GM19438 (cell line): ENCODE measurements at regions not wholly inside any gene's neighbourhood (a gene's known extent, or its start where the extent isn't known, plus 50 kb on each side); places are given as distances from the start of the nearest gene placed in this dataset.
"Not testable (repeated sequence)": the region's sequence is repeated elsewhere in the genome, so short reads cannot be mapped to it uniquely, and the experiment has no call there.

Experiments used
- ATAC-seq: cut with Tn5 transposase; IDR thresholded peaks from one replicate; pipeline ENCODE4 v1.9.1; 2021; ENCODE audit warnings: low read depth; ENCODE audit not compliant: unreplicated experiment

DNA sequence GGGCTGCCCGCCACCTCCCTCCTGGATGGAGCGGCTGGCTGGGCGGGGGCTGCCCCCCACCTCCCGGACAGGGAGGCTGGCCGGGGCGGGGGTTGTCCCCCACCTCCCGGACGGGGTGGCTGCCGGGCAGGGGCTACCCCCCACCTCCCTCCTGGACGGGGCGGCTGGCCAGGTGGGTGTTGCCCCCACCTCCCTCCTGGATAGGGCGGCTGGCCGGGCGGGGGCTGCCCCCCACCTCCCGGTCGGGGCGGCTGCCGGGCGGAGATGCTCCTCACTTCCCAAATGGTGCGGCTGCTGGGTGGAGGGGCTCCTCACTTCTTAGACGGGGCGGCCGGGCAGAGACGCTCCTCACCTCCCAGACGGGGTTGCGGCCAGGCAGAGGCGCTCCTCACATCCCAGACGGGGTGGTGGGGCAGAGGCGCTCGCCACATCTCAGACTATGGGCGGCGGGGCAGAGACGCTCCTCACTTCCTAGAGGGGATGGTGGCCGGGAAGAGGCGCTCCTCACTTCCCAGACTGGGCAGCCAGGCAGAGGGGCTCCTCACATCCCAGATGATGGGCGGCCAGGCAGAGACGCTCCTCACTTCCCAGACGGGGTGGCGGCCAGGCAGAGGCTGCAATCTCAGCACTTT lies 153.9 kb upstream of the OR4C13 start:
- not testable (repeated sequence) for ATAC-seq

DNA sequence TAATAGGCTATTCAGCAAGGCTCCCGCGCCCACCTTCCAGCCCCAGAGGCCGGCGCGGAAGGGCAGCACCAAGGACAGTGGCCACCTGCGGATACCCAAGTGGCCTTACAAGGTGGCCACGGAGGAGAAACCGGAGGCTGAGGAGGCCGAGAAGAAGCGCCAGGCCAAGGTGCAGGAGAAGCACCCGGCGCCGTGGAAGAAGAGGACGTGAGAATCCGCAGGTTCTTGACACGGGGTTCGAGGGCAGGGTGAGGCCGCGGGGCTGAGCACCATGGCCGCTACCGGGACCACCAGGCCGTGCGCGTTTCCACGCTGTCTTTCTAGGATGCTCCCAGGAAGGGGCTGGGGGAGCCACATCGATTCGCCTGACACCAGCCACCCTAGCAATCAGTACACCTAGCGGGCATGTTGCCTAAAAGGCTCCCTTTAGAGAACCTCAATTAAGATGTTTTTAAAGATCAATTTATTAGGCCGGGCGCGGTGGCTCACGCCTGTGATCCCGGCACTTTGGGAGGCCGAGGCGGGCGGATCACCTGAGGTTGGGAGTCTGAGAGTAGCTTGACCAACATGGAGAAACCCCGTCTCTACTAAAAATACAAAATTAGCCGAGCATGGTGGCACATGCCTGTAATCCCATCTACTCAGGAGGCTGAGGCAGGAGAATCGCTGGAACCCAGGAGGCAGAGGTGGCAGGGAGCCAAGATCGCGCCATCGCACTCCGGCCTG lies 134.3 kb upstream of the OR4C13 start:
- ATAC-seq = not testable (repeated sequence)

- ATAC-seq = not testable (repeated sequence)
These were observed 129.0 kb upstream of the OR4C13 start for GRCh38 chr11:49823188-49823587.

- not testable (repeated sequence) for ATAC-seq
These were observed 101.7 kb upstream of the OR4C13 start for GRCh38 chr11:49850541-49850940.

DNA sequence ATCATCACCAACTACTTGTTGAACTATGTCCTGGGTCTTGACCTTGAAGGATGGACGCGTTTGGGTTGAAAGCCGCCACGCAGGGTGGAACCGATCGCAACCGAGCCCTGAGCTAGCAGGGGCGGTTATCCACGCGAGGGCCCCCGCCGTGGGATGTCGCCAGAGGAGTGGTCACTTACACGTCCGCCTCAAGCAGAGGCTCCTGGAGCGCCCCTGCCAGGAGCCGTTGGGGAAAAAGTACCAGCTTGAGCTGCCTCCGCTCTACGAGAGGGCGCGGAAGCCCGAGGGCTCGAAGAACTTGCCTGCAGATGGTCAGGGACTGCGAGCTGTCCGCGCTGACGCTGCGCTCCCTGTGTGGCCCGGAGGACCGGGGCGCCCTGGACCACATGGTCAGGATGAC lies 100.7 kb upstream of the OR4C13 start:
- no peak for ATAC-seq

GRCh38 chr11:49851971-49852389 lies 100.2 kb upstream of the OR4C13 start:
- no peak for ATAC-seq

GRCh38 chr11:49888875-49889274 lies 63.3 kb upstream of the OR4C13 start:
- ATAC-seq = not testable (repeated sequence)

- not testable (repeated sequence) for ATAC-seq
These were observed 60.1 kb upstream of the OR4C13 start for GRCh38 chr11:49891910-49892671.

- ATAC-seq = not testable (repeated sequence)
These were observed 58.7 kb upstream of the OR4C13 start for GRCh38 chr11:49893442-49893841.
